ENCODE measurements at regions not wholly inside any gene's neighbourhood (a gene's known extent, or its start where the extent isn't known, plus 50 kb on each side); places are given as distances from the start of the nearest gene placed in this dataset.

GRCh38 chr13:62598708-62599107 is 1183.1 kb upstream of the PCDH20 start:
- no peaks in the 10 kb centered on the region for H3K4me1 ChIP-seq
- DNase-seq (no peak), ATAC-seq (no peak)
- no peaks in the 10 kb centered on the region for H3K27me3 ChIP-seq
- H3K9me3 ChIP-seq, result no peaks in the 10 kb centered on the region
- H3K4me3 ChIP-seq, result no peak overlapping the region
- in situ Hi-C loops (cut with MboI; ENCODE audit: low sequenced_read_pairs in 4 of 4), result no loop called here
- H3K27ac ChIP-seq, result no peak overlapping the region
- no peaks in the 10 kb centered on the region for H3K36me3 ChIP-seq
- no peak for TF ChIP-seq CTCF (IDR thresholded peaks at IDR 0.05 in 4 of 5, conservative IDR thresholded peaks at IDR 0.05 in 1 of 5)
- no peak for TF ChIP-seq POLR2A (IDR thresholded peaks at IDR 0.05)
- intact Hi-C loops (cut with DNase I; ENCODE audit: low total_unique reads), result no loop called here

GRCh38 chr13:62595976-62596375 is 1180.3 kb upstream of the PCDH20 start:
- intact Hi-C loops (cut with DNase I; ENCODE audit: low total_unique reads) (no loop called here), in situ Hi-C loops (cut with MboI; ENCODE audit: low sequenced_read_pairs in 4 of 4) (no loop called here)
- H3K27ac ChIP-seq, result no peak overlapping the region
- H3K9me3 ChIP-seq, result no peaks in the 10 kb centered on the region
- TF ChIP-seq CTCF (IDR thresholded peaks at IDR 0.05 in 4 of 5, conservative IDR thresholded peaks at IDR 0.05 in 1 of 5) (no peak), POLR2A (IDR thresholded peaks at IDR 0.05) (no peak)
- H3K4me3 ChIP-seq, result no peak overlapping the region
- DNase-seq (no peak), ATAC-seq (no peak)
- H3K36me3 ChIP-seq, result no peaks in the 10 kb centered on the region
- H3K27me3 ChIP-seq, result no peaks in the 10 kb centered on the region
- H3K4me1 ChIP-seq, result no peaks in the 10 kb centered on the region

- H3K9me3 ChIP-seq, result no peaks in the 10 kb centered on the region
- no peak overlapping the region for H3K4me3 ChIP-seq
- H3K27me3 ChIP-seq, result no peaks in the 10 kb centered on the region
- DNase-seq (no peak), ATAC-seq (no peak)
- H3K4me1 ChIP-seq, result no peaks in the 10 kb centered on the region
- in situ Hi-C loops (cut with MboI; ENCODE audit: low sequenced_read_pairs in 4 of 4) (no loop called here), intact Hi-C loops (cut with DNase I; ENCODE audit: low total_unique reads) (no loop called here)
- TF ChIP-seq POLR2A (IDR thresholded peaks at IDR 0.05) (no peak), CTCF (IDR thresholded peaks at IDR 0.05 in 4 of 5, conservative IDR thresholded peaks at IDR 0.05 in 1 of 5) (no peak)
- no peak overlapping the region for H3K27ac ChIP-seq
- H3K36me3 ChIP-seq, result no peaks in the 10 kb centered on the region
Measured at GRCh38 chr13:62593804-62594203, 1178.2 kb upstream of the PCDH20 start.

- H3K27me3 ChIP-seq, result no peaks in the 10 kb centered on the region
- H3K36me3 ChIP-seq, result no peaks in the 10 kb centered on the region
- H3K4me3 ChIP-seq, result no peak overlapping the region
- in situ Hi-C loops (cut with MboI; ENCODE audit: low sequenced_read_pairs in 4 of 4) (no loop called here), intact Hi-C loops (cut with DNase I; ENCODE audit: low total_unique reads) (no loop called here)
- no peaks in the 10 kb centered on the region for H3K4me1 ChIP-seq
- ATAC-seq, result no peak
- TF ChIP-seq CTCF (IDR thresholded peaks at IDR 0.05 in 4 of 5, conservative IDR thresholded peaks at IDR 0.05 in 1 of 5), result no peak
- no peak overlapping the region for H3K27ac ChIP-seq
- no peaks in the 10 kb centered on the region for H3K9me3 ChIP-seq
- DNase-seq, result no peak
Measured at GRCh38 chr13:62583466-62583865, 1167.8 kb upstream of the PCDH20 start.

- in situ Hi-C loops (cut with MboI; ENCODE audit: low sequenced_read_pairs in 4 of 4) (no loop called here), intact Hi-C loops (cut with DNase I; ENCODE audit: low total_unique reads) (no loop called here)
- Histone ChIP-seq H3K27me3 (no peaks in the 10 kb centered on the region), H3K9me3 (no peaks in the 10 kb centered on the region), H3K4me1 (no peaks in the 10 kb centered on the region), H3K4me3 (no peak overlapping the region), H3K36me3 (no peaks in the 10 kb centered on the region), H3K27ac (no peak overlapping the region)
- TF ChIP-seq CTCF (IDR thresholded peaks at IDR 0.05 in 4 of 5, conservative IDR thresholded peaks at IDR 0.05 in 1 of 5) (no peak), POLR2A (IDR thresholded peaks at IDR 0.05) (no peak)
- no peak for ATAC-seq
- no peak for DNase-seq
Measured at GRCh38 chr13:62578402-62578801, 1162.8 kb upstream of the PCDH20 start.

All from gastrocnemius medialis (tissue), 4 donors.